Upper lobe of left lung (tissue), 4 donors: ENCODE measurements at regions not wholly inside any gene's neighbourhood (a gene's known extent, or its start where the extent isn't known, plus 50 kb on each side); places are given as distances from the start of the nearest gene placed in this dataset.

Experiments
- CTCF ChIP-seq, 6 experiments: fragments of 450-650 bp in 4 of 6; fragments of 200-600 bp in 2 of 6; sonication (generic) in 2 of 6; IDR thresholded peaks; one replicate each; pipeline ENCODE4 v1.5.1; 2016 to 2019; ENCODE audit warnings: antibody characterized with exemption in 6 of 6
- POLR2A ChIP-seq, 4 donors: fragments of 450-650 bp; IDR thresholded peaks; one replicate each; pipeline ENCODE4 v1.5.1; 2016 to 2017; ENCODE audit warnings: antibody characterized with exemption in 4 of 4, mild to moderate bottlenecking in 2 of 4
- POLR2AphosphoS5 ChIP-seq, 2 donors: sonication (generic); formaldehyde crosslinking; IDR thresholded peaks; one replicate each; pipeline ENCODE4 v1.5.1; 2017; ENCODE audit warnings: antibody characterized with exemption in 2 of 2

GRCh38 chr5:159539678-159540077 is 209.4 kb upstream of the IL12B start:
- TF ChIP-seq CTCF (IDR thresholded peaks at IDR 0.05) (no peak), POLR2A (IDR thresholded peaks at IDR 0.05) (no peak), POLR2AphosphoS5 (IDR thresholded peaks at IDR 0.05) (no peak)
